Stimulated activated CD8-positive, alpha-beta memory T cell treated with anti-CD3 and anti-CD28 coated beads, Interleukin-7, amount 100 ng/mL, for 1 hour (primary cell): ENCODE measurements at regions not wholly inside any gene's neighbourhood (a gene's known extent, or its start where the extent isn't known, plus 50 kb on each side); places are given as distances from the start of the nearest gene placed in this dataset.

Source experiments
- DNase-seq, 2 donors: peaks; one replicate each; pipeline ENCODE4 v3.0.0-alpha.2; 2020; ENCODE audit warnings: low read depth in 2 of 2

DNA sequence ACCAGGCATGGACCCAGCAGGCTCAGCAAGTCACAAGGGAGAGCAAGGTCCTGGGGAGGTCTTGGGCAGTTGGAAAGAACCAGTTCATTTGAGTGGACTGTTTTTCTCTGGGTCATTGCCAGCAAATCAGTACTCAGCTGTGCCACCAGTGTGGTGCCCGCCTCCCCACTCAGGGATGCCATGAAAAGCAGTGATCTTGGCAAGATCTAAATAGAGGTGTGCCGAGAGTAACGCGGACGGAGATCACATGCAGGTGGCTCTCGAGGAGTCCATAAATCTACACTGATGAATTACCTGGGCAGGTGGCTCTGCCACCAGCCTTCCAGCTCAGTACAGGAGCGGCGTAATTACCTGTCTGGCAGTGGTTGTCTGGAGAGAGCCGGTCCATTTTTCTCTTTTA lies 642.2 kb downstream of the PTPRU start:
- no peak for DNase-seq

DNA sequence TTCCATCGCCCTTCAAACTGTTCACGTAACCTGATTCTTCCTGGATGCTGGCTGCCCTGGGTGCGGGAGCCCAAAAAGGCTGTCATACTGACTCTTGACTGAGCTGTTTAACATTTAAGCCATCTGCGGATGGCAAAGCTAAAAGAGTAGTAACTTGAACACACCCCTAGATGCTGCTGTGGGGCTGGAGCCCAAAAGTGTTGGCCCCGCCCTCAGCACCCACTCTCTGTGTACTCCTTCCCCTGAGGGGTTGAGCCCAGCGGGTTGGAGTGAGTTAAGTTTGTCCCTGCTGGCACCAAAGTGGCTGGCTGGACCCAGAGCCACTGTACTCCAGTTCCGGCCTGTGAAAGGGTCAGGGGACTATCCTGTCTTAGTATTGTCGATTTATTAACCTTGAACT lies 640.6 kb downstream of the PTPRU start:
- no peak for DNase-seq

DNA sequence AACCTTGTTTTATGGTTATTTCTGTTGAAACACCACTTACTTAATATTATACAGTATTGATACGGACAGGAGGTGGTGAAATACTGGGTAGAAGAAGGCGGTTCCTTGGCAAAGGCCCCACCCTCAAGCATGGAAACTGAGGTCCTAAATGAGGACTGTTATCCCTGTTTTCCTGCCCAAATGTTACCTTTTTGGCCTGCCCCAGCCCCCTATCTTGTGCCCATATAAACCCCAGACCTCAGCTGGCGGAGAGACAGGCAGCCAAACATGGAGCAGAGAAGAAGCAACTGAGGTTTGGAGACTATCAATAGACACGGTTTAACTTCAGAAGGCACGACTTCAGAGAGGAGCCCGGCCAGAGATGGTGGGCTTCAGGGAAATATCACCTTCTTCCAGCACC lies 640.1 kb downstream of the PTPRU start:
- no peak for DNase-seq

DNA sequence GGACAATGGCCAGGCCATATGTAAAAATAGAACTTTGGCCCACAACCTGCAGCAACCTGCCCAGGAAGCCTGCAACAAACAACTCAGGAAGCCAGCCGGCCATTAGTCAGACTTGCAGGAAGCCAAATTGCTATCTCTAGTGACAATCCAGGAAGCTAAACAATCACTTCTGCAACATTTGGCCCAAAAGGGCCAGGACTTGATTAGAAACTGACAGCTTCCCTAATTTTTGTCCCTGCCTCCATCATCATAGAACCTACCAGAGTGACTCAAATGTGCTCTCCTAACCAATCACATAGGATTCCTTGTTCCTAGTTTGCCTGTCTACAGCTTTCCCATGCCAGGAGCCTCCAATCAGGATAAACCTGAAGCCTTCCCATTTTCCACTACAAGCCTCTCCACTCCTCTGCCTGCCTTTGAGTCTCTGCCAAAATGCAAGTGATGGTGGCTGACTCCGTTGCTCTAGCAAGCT lies 639.3 kb downstream of the PTPRU start:
- DNase-seq = no peak

DNA sequence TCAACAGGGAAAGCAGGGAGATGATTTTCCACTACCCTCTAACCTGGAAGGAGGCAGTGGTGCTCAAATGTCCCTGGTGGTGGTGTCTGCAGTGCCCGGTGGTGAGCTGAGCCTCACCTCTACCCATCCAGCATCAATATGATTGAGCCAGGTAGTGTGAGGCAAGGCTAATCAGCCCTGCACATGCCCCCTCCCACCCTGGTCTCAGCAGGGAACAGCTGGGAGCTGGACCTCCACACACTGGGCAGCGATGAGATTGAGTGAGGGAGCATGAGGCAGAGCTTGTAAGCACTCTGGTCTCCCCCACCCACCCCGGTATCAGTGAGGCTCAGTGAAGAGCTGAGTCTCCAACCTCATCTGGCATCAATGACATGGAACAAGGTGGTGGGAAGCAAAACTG lies 634.3 kb downstream of the PTPRU start:
- no peak for DNase-seq

DNA sequence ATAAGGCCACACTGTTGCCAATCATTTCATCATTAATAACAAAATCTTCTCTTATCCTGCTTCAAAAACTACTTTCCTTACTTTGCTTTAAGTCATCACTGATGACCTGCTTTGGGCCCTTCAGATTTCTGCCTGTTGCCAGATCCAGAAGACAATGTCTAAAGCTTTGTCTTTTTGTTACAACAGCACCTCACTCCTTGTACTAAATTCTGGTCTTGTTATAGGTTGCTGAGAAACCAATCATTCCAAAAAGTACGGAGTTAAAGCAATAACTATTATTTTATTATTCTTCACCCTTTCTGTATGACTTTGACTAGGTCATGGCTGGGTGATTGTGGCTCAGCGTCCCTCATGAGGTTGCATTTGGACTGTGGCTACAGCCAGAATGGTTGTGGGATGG lies 633.5 kb downstream of the PTPRU start:
- DNase-seq = no peak

DNA sequence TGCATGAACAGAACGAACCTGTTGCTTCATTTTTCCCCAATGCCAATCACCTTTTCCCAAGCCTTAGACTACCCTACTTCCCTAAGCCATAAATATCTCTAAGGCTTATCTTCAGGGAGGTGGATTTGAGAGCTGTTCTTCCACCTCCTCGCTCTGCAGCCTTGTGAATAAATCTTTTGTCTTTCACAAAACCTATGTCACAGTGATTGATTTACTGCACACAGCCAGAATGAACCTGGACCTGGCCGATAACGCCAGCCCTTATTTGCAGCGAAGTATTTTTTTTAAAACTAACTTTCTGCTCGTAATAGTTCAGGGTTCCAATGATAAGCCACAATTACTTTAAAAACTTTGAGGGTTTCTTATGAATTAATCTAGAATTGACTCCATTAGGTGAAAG lies 632.6 kb downstream of the PTPRU start:
- DNase-seq = no peak

DNA sequence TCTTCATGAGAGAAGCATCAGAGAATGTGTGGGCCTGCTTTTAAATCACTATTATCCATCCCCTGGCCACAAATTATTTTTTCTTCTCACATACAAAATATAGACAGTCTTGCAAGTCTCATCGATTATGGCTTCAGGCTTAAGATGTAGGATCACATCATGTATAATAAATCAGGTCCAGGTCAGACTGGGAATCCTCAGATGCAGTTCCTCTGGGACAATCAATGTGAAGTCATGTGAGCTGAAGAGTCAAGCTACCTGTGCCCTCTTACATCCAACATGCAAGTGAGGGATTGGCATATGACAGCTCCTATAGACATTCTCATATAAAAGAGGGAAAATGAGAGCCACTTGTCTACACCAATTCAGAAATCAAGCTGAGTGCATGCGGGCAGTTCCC lies 631.8 kb downstream of the PTPRU start:
- no peak for DNase-seq

DNA sequence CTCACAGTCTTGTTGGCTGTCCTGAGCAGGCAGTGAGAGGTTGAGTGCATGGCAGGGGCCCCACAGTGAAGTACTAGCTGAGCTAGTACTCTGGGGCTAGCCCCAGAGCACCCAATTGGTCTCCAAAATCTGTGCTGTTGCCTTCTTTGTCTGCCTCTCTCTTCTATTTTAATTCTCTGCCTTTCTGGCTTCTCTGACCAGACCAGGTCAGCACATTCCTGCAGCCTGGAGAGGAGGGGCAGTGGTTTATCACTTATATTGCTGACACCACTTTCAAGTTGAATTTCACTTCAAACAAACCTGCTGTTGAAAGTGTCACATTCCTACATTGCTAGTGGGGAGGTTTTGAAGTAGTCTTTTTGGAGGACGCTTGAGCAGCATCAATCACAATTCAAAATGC lies 628.7 kb downstream of the PTPRU start:
- no peak for DNase-seq

DNA sequence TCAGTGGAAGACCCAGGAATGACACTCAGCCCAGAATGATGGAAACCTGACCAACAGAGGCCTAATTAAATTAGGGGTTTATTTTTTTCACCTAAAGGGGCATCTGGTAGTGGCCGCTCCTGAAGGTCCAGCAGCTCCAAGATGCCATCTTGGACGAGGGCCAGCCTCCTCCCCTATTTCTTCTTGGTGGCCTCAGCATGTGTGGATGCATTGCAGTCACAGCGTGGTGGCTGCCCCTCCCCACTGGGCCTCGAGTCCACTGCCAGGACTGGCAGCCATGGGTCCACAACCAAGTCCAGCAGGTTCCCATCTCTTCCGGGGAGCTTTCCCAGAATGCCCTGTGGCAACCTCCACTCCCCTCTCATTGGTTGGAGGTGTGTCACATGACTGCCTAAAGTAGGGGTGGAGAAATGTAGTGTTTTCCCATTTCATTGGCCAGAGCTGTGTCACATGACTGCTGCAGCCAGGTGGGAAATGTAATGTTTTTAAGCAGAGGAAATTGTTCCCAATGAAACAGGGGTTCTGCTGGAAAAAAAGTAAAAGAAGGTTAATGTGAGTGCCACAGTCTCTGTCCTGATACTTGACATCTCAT lies 628.2 kb downstream of the PTPRU start:
- DNase-seq = no peak

DNA sequence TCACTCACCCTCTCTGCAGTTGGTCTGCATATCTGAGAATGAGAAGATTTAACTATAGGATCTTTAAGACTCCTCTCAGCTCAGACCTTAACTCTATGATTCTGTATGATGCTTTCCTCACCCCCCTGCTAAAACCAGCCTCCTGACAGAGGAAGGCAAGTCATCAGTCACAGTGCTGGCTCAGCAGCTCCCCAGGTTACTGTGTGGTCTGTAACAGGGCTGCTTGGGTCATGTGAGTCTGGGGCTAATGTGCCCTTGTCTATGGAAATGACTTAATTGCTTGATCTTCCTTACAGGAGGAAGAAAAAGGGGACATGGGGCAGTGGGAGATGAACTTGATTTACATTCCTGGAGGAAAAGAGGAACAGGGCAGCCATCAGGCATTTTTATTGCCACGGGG lies 625.6 kb downstream of the PTPRU start:
- no peak for DNase-seq

DNA sequence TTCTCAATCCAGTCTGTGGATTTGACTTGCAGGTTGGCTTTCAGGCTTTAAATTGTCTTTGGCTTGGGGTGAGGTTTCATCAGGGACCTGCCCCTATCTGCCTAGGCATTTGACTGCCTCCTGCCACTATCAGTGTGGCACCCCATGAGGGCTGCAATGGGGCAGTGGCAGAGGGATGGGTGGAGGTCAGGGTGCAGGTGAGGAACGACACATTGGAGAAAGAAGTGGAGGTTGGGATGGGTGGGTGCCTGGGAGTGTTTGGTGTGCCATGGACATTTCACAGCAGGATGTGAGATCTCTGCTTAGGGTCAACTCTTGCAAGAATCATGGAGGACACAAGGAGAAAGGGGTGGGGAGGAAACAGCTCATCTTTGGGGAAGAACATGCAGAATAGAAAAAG lies 625.1 kb downstream of the PTPRU start:
- DNase-seq = no peak

DNA sequence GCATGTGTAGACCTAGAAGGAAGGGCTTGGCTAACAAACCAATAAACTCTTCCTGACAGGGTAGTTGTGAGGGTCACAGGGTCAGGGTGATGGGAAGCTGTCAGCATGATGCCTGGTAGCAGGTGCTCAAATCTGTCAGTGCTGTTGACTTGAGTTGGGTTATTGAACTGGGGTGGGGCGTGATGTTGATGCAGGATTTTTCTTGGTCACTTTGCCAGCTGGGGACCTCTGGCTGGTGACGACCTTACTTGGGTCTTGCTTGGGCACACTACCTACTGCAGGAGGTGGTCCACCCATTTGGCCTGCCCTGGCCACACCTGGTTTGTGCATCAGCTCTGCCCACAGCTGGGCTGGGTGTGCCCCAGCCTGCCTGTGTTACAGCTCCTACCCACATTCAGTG lies 624.4 kb downstream of the PTPRU start:
- DNase-seq = no peak

DNA sequence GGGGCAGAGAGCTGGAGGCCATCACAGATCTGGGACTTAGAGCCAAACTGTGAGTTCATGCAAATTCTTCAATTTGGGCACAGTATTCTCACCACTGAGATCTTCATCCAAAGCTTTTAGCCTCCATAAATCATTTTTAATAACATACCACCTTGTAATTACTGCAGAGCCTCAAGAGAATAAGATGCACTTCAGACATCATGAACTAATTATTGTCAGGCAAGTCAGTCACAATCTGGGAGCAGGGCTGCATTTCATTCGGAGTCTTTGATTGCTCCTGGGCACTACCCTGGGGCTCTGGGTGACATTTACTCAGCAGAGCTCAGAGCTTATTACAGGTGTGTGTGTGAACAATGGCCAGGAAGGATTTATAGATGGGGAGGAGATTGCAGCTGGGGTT lies 623.7 kb downstream of the PTPRU start:
- DNase-seq = no peak

DNA sequence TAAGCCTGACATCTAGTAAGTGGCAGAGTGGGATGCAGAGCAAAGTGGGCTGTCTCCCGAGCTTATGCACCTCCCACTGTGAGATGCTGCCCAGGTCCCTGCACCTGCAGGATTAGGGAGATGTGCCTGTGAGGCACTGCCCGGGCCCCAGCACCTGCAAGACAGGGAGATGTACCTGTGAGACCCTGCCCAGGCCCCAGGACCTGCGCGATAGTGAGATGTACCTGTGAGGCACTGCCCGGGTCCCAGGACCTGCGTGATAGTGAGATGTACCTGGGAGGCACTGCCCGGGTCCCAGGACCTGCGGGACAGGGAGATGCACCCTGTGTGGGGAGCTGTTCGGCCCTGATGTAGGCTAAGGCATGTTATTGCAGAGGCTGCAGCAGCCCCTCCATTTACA lies 622.8 kb downstream of the PTPRU start:
- no peak for DNase-seq

DNA sequence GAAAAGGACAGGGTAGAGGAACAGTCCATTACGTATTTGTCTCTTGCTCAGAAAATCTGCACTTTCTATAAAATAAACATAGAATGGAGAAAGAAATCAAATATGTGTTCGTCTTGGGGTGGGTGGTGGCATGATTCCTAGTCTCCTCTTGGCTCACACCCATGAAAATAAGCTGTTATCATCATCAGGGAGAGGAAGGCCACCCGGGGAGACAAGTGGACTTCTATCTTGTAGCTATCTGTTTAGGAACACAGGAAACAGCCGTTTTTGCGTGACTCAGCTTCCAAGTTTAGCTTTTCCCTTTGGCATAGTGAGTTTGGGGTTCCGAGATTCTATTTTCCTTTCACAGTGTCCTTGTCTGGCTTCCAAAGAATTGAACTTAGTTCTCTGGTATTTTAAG lies 622.3 kb downstream of the PTPRU start:
- DNase-seq = no peak

DNA sequence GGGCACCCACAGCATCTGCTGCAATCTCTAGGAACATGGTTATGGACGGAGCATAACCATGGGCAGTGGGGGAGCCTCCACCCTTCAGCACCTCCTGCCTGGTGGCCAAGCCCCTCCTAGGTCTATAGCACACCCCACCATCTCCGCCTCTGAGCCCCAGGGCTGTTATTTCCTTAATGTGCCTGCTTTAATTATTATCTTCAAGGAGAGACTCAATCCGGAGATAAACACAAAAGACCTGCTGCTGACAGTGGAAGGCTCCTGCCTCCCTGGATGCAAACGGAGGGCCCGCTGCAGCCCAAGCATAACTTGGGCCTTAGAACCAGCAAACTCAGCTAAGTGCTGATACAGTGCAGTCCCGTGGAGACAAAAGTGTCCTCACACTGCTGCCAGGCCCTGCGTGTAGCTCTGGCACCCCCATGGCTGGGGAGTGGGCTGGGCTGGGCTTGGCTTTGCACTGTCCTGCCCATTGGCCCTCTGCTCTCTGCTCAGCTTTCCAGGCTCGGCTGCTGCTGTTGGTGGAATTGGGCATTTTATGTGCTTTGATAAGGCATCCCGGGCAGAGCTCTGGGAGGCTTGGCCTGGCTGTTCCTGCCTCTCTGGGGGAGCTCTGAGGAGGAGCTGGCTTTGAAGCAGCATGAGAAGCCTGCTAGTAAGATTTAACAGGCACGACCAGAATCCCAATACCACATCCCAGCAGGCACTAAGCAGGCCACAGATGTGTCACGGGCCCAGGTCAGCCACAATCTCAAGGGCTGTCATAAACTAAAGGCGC lies 620.2 kb downstream of the PTPRU start:
- DNase-seq = no peak

DNA sequence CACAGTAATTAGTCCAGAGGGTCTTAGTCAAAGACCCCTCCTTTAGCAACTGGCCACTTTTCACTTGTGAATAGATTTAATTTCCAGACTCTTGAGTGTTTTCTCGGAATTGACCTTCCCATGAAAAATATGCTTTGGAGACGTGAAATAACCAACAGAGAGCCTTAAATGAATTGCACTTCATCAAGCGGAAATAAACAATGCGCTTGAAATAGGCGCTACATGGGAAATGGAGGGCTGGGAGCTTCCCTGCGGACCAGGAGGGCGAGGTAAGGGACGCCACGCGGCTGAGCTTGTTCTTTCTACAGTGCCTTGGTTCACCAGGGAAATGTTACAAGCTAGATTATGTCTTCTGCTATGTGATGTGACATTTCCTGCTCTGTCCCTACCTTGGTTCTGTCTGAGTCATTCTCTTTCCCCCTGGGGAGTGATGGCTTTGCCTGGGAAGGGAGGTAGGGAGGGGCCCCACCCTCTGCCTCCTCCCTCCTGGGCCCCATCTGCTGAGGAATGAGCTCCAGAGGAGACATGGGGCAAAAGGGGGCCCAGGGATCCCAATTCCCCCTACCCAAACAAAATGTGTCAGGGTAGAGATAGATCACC lies 619.3 kb downstream of the PTPRU start:
- DNase-seq = no peak

DNA sequence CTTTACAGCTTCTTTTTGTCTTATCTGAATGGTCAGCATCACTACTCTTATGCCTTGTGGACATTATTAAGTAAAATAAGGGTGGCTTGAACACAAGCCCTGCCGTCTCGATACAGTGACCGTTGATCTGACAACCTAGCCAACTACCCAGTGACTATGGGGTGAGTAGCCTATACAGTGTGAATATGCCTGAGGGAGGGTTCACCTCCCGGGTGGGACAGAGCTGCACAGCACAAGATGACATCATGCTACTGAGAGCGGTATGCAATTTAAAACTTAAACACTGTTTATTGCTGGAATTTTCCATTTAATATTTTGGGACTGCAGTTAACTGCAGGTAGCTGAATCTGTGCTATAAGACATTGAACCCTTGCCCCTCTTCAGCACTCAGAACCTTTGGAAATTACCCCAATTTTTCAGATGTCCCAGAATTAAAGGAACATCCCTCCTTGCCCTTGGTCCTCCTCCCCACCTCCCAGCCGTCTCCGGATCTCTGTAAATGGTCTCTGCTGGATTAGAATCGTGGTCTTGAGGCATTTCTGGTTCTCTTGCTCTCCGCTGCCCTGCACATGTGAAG lies 618.5 kb downstream of the PTPRU start:
- no peak for DNase-seq

DNA sequence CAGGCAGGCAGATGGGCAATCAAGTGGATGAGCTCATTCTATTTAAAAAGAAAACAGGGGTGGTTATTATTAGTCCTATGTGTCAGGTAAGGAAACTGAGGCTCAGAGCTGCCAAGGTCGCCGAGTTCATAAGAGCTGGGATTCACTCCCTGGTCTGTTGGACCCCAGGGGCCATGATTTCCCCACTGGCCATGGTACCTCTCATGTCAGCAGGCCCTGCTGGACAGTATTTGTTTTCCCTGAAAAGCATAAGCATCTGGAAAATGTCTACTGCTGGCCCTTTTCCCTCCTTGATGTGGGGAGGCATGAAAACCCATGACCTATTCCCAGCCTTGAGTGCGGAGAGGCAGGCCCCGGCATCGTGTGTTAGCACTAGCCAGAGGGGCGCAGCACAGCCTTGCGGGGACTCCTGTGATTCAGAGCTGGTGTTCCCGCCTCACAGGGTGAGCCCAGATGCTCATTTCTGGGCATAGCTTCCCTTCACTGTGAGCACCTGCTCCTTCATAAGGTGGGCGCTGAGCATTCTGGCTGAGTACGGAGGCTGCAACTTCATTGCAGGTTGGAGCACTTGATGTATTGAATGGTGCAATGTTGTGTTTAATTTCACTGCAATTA lies 617.5 kb downstream of the PTPRU start:
- no peak for DNase-seq

DNA sequence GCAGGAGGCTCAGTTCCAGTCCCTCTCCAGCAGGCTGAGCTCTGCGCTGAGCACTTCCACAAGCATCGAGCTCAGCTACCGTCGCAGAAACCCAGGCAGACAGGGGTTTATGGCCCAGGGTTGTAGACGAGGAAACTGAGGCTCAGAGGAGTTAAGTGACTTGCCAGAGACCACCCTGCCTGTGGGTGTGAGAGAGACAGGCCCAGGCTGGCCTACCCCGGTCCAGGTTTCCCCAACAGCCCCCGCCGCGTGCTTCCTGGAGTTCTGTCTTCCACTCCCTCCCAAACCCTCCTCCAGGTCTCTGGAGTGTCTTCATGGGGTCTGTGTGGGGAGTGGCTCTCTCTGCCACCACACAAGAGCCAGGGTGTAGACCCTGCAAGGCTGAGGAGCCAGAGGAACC lies 615.9 kb downstream of the PTPRU start:
- no peak for DNase-seq

DNA sequence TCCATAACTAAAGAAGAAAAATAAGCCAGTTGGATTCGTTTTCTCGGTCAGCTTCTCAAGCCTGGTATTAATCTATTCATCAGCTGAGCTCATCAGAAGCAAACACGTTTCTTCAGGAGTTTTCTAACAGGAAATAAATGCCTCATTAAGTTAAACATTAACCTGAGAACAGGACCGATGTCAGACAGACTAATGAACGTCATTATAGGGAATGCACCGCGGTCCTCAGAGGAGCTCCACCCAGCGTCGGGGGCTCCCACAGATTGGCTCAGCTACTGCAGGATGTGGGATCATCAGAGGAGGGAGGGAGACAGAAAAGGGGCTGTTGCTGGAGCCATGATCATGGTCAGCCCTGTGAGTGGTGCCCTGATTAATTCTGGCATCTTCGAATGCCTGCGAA lies 615.4 kb downstream of the PTPRU start:
- no peak for DNase-seq
